Thyroid gland (tissue), 4 donors: ENCODE measurements at regions not wholly inside any gene's neighbourhood (a gene's known extent, or its start where the extent isn't known, plus 50 kb on each side); places are given as distances from the start of the nearest gene placed in this dataset.

Experiments
- CTCF ChIP-seq, 6 experiments: fragments of 200-600 bp in 3 of 6; fragments of 450-650 bp in 3 of 6; sonication (generic) in 3 of 6; IDR thresholded peaks; one replicate each; pipeline ENCODE4 v1.5.1; 2016 to 2019; ENCODE audit warnings: antibody characterized with exemption in 6 of 6, mild to moderate bottlenecking in 2 of 6, inconsistent platforms in 1 of 6, moderate library complexity in 1 of 6
- POLR2A ChIP-seq, 2 donors: fragments of 450-650 bp; IDR thresholded peaks; one replicate each; pipeline ENCODE4 v1.6.1; 2017; ENCODE audit warnings: antibody characterized with exemption in 2 of 2, mild to moderate bottlenecking in 2 of 2, moderate library complexity in 1 of 2

GRCh38 chr18:78647018-78647417 lies 332.6 kb upstream of the SALL3 start:
- TF ChIP-seq CTCF (IDR thresholded peaks at IDR 0.05) (no peak), POLR2A (IDR thresholded peaks at IDR 0.05) (no peak)
